HG02571 (cell line): ENCODE measurements at regions not wholly inside any gene's neighbourhood (a gene's known extent, or its start where the extent isn't known, plus 50 kb on each side); places are given as distances from the start of the nearest gene placed in this dataset.

Experiments used
- ATAC-seq: cut with Tn5 transposase; IDR thresholded peaks from one replicate; pipeline ENCODE4 v1.9.1; 2021; ENCODE audit warnings: mild to moderate bottlenecking, moderate library complexity; ENCODE audit not compliant: unreplicated experiment

GRCh38 chrX:69307029-69307428, 141.8 kb upstream of the PJA1 start:
- no peak for ATAC-seq

- ATAC-seq: no peak
These were observed 140.8 kb upstream of the PJA1 start for GRCh38 chrX:69306063-69306404.

- ATAC-seq: no peak
These were observed 140.2 kb upstream of the PJA1 start for GRCh38 chrX:69305333-69306062.

- no peak for ATAC-seq
These were observed 138.0 kb upstream of the PJA1 start for GRCh38 chrX:69303231-69303630.

- ATAC-seq: no peak
These were observed 134.9 kb upstream of the PJA1 start for GRCh38 chrX:69299951-69300714.

- no peak for ATAC-seq
These were observed 134.0 kb upstream of the PJA1 start for GRCh38 chrX:69299285-69299684.

- ATAC-seq: no peak
These were observed 133.3 kb upstream of the PJA1 start for GRCh38 chrX:69298466-69299140.

- no peak for ATAC-seq
These were observed 132.3 kb upstream of the PJA1 start for GRCh38 chrX:69297506-69297905.

- no peak for ATAC-seq
These were observed 128.7 kb upstream of the PJA1 start for GRCh38 chrX:69293776-69294601.

GRCh38 chrX:69291116-69291515, 125.9 kb upstream of the PJA1 start:
- ATAC-seq: no peak

- ATAC-seq: no peak
These were observed 125.0 kb upstream of the PJA1 start for GRCh38 chrX:69290292-69290691.

- no peak for ATAC-seq
These were observed 124.5 kb upstream of the PJA1 start for GRCh38 chrX:69289793-69290123.

- ATAC-seq: no peak
These were observed 124.0 kb upstream of the PJA1 start for GRCh38 chrX:69289046-69289792.

- ATAC-seq: no peak
These were observed 121.8 kb upstream of the PJA1 start for GRCh38 chrX:69287095-69287494.

GRCh38 chrX:69286565-69286906, 121.3 kb upstream of the PJA1 start:
- ATAC-seq: no peak

- peak; percentile 50 for ATAC-seq
These were observed 120.8 kb upstream of the PJA1 start for GRCh38 chrX:69285881-69286564.

- no peak for ATAC-seq
These were observed 120.2 kb upstream of the PJA1 start for GRCh38 chrX:69285401-69285877.

- no peak for ATAC-seq
These were observed 119.2 kb upstream of the PJA1 start for GRCh38 chrX:69284491-69284890.

- no peak for ATAC-seq
These were observed 117.8 kb upstream of the PJA1 start for GRCh38 chrX:69282893-69283690.
